Kidney (tissue), 13 donors: ENCODE measurements at regions not wholly inside any gene's neighbourhood (a gene's known extent, or its start where the extent isn't known, plus 50 kb on each side); places are given as distances from the start of the nearest gene placed in this dataset.
A peak's percentile ranks its signal among the peaks of the same experiment; 100 is the strongest.

Source experiments
- DNase-seq, 5 donors: peaks; one replicate each; pipeline ENCODE4 v3.0.0-alpha.2; 2013 to 2020
- FAIRE-seq: peaks from 2 replicates; lab custom pipeline; 2012; peaks lifted over from hg19 to GRCh38; lab: Jason Lieb, UNC
- H3K27ac ChIP-seq, 2 donors: one replicate each; pipeline ENCODE4 v1.7.0; 2013; ENCODE audit warnings: low read depth in 2 of 2, low read length in 2 of 2, inconsistent platforms in 1 of 2
- H3K27me3 ChIP-seq: one replicate; pipeline ENCODE4 v1.7.1; 2013; ENCODE audit warnings: low read length, inconsistent platforms; ENCODE audit not compliant: control insufficient read depth, insufficient read depth
- H3K36me3 ChIP-seq, 3 donors: one replicate each; pipeline versions ENCODE4 v1.7.0 to v1.7.1; 2013; ENCODE audit warnings: low read length in 3 of 3, control low read depth in 1 of 3, inconsistent platforms in 1 of 3; ENCODE audit not compliant: insufficient read depth in 3 of 3, control insufficient read depth in 2 of 3
- H3K4me1 ChIP-seq, 3 donors: one replicate each; pipeline versions ENCODE4 v1.7.0 to v1.7.1; 2013; ENCODE audit warnings: low read length in 3 of 3, inconsistent platforms in 1 of 3, low read depth in 1 of 3; ENCODE audit not compliant: control insufficient read depth in 2 of 3, insufficient read depth in 2 of 3
- H3K4me3 ChIP-seq, 3 donors: one replicate each; pipeline versions ENCODE4 v1.7.0 to v1.8.1; 2013; ENCODE audit warnings: low read length in 3 of 3, control low read depth in 1 of 3, inconsistent platforms in 1 of 3
- H3K9ac ChIP-seq, 3 donors: one replicate each; pipeline versions ENCODE4 v1.7.0 to v1.7.1; 2013; ENCODE audit warnings: low read length in 3 of 3, control low read depth in 1 of 3, inconsistent platforms in 1 of 3
- H3K9me3 ChIP-seq, 3 donors: one replicate each; pipeline versions ENCODE4 v1.7.0 to v1.7.1; 2013; ENCODE audit warnings: low read length in 3 of 3, control low read depth in 1 of 3, inconsistent platforms in 1 of 3; ENCODE audit not compliant: control insufficient read depth in 2 of 3, insufficient read depth in 1 of 3
- CTCF ChIP-seq: IDR thresholded peaks from 3 replicates; pipeline ENCODE4 v1.5.1; 2012; ENCODE audit warnings: mild to moderate bottlenecking, moderate library complexity, borderline replicate concordance; ENCODE audit not compliant: insufficient read depth; ENCODE audit errors: extremely low read depth
- intact Hi-C: fragments of 100-400 bp; cut with DNase I; formaldehyde crosslinking; loops from one replicate; pipeline ENCODE4 v1.11.1; 2022
- donor health status: control.
- donor health status: control.
- donor health status: control.
- donor health status: control.
- donor health status: control.
- donor health status: DM: yes; HTN: yes; CAD: no.
- donor health status: Normal renal cell carcinoma (clear cell type).

DNA sequence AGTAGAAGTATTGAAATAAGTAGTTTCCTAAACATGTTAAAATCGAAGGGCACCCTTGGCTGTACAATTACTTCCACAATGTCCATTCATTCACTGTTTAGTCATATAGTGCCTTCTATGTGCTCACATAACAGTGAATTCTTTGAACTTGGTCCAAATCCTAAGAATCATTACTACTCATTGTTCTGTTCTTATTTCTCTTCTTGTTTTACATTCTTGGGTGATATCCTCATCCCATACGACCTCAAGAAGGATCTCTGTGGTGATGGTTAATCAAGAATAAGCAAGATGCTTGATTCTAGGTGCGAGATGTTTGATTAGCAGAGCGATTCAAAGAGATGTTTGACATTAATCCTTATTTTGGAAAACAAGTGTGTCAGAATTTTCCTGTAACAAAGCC lies 667.4 kb upstream of the ZP4 start:
- H3K27ac ChIP-seq: no peak overlapping the region
- DNase-seq (no peak), FAIRE-seq (no peak)

GRCh38 chr1:238552271-238552670 lies 661.5 kb upstream of the ZP4 start:
- H3K9me3 ChIP-seq: no peaks in the 10 kb centered on the region
- intact Hi-C loops: no loop called here
- no peaks in the 10 kb centered on the region for H3K4me1 ChIP-seq
- DNase-seq (peak in 2 of 5 donors; percentile 48 to 58), FAIRE-seq (no peak)
- no peak overlapping the region for H3K27ac ChIP-seq
- H3K4me3 ChIP-seq: peak overlapping the region in 1 of 3 donors; percentile 30
- no peaks in the 10 kb centered on the region for H3K27me3 ChIP-seq
- H3K36me3 ChIP-seq: no peaks in the 10 kb centered on the region
- no peak overlapping the region for H3K9ac ChIP-seq
- TF ChIP-seq CTCF: no peak

More for the DNA sequence above, 667.4 kb upstream of the ZP4 start:
- H3K27me3 ChIP-seq: no peaks in the 10 kb centered on the region
- no peak overlapping the region for H3K4me3 ChIP-seq
- intact Hi-C loops: no loop called here
- TF ChIP-seq CTCF: no peak
- no peak overlapping the region for H3K9ac ChIP-seq
- no peaks in the 10 kb centered on the region for H3K36me3 ChIP-seq
- H3K4me1 ChIP-seq: no peaks in the 10 kb centered on the region
- H3K9me3 ChIP-seq: no peaks in the 10 kb centered on the region

- no peak overlapping the region for H3K4me3 ChIP-seq
- H3K36me3 ChIP-seq: no peaks in the 10 kb centered on the region
- intact Hi-C loops: no loop called here
- H3K4me1 ChIP-seq: no peaks in the 10 kb centered on the region
- DNase-seq (no peak), FAIRE-seq (no peak)
- no peak overlapping the region for H3K9ac ChIP-seq
- H3K9me3 ChIP-seq: no peaks in the 10 kb centered on the region
- TF ChIP-seq CTCF: no peak
- H3K27me3 ChIP-seq: no peaks in the 10 kb centered on the region
- H3K27ac ChIP-seq: no peak overlapping the region
These were observed 658.4 kb upstream of the ZP4 start for GRCh38 chr1:238549137-238549536.

DNA sequence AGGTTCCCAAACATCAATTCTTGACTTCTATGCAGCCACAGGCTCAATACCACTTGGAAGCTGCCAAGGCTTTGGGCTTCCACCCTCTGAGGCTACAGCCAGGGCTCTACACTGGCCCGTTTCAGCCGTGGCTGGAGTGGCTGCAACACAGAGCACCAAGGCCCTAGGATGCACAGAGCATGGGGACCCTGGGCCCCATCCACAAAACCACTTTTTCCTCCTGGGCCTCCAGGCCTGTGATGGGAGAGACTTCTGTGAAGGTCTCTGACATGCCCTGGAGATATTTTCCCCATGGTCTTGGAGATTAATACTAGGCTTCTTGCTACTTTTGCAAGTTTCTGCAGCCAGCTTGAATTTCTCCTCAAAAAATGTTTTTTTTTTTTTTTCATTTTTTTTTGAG lies 655.4 kb upstream of the ZP4 start:
- DNase-seq (no peak), FAIRE-seq (no peak)
- Histone ChIP-seq H3K27ac (no peak overlapping the region), H3K27me3 (no peaks in the 10 kb centered on the region), H3K4me3 (no peak overlapping the region), H3K9ac (no peak overlapping the region), H3K36me3 (no peaks in the 10 kb centered on the region), H3K9me3 (no peaks in the 10 kb centered on the region), H3K4me1 (no peaks in the 10 kb centered on the region)
- intact Hi-C loops: no loop called here
- TF ChIP-seq CTCF: no peak
